GM19468 (cell line): ENCODE measurements at regions not wholly inside any gene's neighbourhood (a gene's known extent, or its start where the extent isn't known, plus 50 kb on each side); places are given as distances from the start of the nearest gene placed in this dataset.
"Not testable (repeated sequence)": the region's sequence is repeated elsewhere in the genome, so short reads cannot be mapped to it uniquely, and the experiment has no call there.

Experiments
- ATAC-seq: cut with Tn5 transposase; IDR thresholded peaks from one replicate; pipeline ENCODE4 v1.9.1; 2021; ENCODE audit warnings: mild to moderate bottlenecking, moderate library complexity, moderate number of reproducible peaks; ENCODE audit not compliant: unreplicated experiment; ENCODE audit errors: extremely low read depth

- no peak for ATAC-seq
Measured at GRCh38 chr6:137313928-137314855, 95.0 kb upstream of the IFNGR1 start.

- ATAC-seq, result no peak
Measured at GRCh38 chr6:137313211-137313610, 94.0 kb upstream of the IFNGR1 start.

- no peak for ATAC-seq
Measured at GRCh38 chr6:137311940-137312339, 92.8 kb upstream of the IFNGR1 start.

- ATAC-seq, result no peak
Measured at GRCh38 chr6:137309078-137309762, 90.0 kb upstream of the IFNGR1 start.

GRCh38 chr6:137307163-137307854, 88.1 kb upstream of the IFNGR1 start:
- ATAC-seq, result no peak

GRCh38 chr6:137305691-137306090, 86.5 kb upstream of the IFNGR1 start:
- no peak for ATAC-seq

GRCh38 chr6:137304020-137304780, 85.0 kb upstream of the IFNGR1 start:
- ATAC-seq, result no peak

GRCh38 chr6:137303441-137303840, 84.3 kb upstream of the IFNGR1 start:
- no peak for ATAC-seq

- ATAC-seq, result no peak
Measured at GRCh38 chr6:137299681-137300080, 80.5 kb upstream of the IFNGR1 start.

- ATAC-seq, result no peak
Measured at GRCh38 chr6:137297887-137298286, 78.7 kb upstream of the IFNGR1 start.

- not testable (repeated sequence) for ATAC-seq
Measured at GRCh38 chr6:137292326-137292725, 73.1 kb upstream of the IFNGR1 start.

GRCh38 chr6:137291441-137291840, 72.3 kb upstream of the IFNGR1 start:
- ATAC-seq, result no peak

- no peak for ATAC-seq
Measured at GRCh38 chr6:137290601-137291261, 71.5 kb upstream of the IFNGR1 start.

- ATAC-seq, result no peak
Measured at GRCh38 chr6:137286916-137287315, 67.7 kb upstream of the IFNGR1 start.

GRCh38 chr6:137286368-137286767, 67.2 kb upstream of the IFNGR1 start:
- ATAC-seq, result no peak

- no peak for ATAC-seq
Measured at GRCh38 chr6:137284811-137285110, 65.6 kb upstream of the IFNGR1 start.

- ATAC-seq, result peak; percentile 56
Measured at GRCh38 chr6:137283940-137284810, 65.0 kb upstream of the IFNGR1 start.

GRCh38 chr6:137283080-137283479, 63.9 kb upstream of the IFNGR1 start:
- ATAC-seq, result no peak

GRCh38 chr6:137282254-137282653, 63.1 kb upstream of the IFNGR1 start:
- no peak for ATAC-seq
